ENCODE measurements at regions not wholly inside any gene's neighbourhood (a gene's known extent, or its start where the extent isn't known, plus 50 kb on each side); places are given as distances from the start of the nearest gene placed in this dataset.

DNA sequence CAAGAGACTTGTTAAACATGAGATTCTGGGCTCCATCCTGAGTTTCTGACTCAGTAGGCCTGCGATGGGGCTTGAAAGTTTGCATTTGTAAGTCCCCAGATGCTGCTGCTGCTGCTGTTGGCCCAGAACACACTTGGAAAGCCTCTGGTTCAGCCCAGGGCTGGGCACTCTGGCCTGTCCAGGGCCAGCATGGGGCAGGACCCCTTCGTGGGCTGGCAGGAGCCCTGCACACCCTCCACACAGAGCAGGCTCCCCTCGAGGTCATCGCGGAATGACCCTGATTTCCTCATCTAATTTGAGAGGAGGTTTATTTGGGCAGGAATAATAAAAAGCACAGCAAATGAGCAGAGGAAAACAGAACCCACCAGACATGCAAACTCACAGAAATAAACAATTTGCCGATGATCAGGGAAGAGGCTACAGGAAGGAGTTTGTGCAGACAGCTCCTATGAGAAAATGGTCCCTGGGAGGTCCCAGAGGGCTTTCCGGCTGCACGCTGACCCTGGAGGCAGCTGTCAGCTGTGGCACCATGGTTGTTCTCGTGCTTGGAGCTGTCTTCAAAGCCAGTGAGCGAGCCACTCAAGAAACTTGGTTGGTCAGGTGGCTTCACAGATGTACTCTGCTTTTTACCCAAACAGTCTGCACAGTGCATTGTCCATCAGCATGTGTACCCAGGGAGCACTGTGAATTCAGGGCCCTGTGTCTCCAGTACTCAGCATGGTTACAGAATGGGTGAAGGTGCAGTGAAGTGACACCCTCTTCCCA, 119.3 kb downstream of the GLI2 start:
- no peak for TF ChIP-seq YY1 (IDR thresholded peaks at IDR 0.05; ENCODE audit: insufficient read depth, insufficient read length)
- TF ChIP-seq SUZ12 (IDR thresholded peaks at IDR 0.05; ENCODE audit: extremely low read depth, insufficient read depth, insufficient read length): no peak
